ENCODE measurements at regions not wholly inside any gene's neighbourhood (a gene's known extent, or its start where the extent isn't known, plus 50 kb on each side); places are given as distances from the start of the nearest gene placed in this dataset.
A peak's percentile ranks its signal among the peaks of the same experiment; 100 is the strongest.
"Not testable (repeated sequence)": the region's sequence is repeated elsewhere in the genome, so short reads cannot be mapped to it uniquely, and the experiment has no call there.

- DNase-seq (ENCODE audit: low spot score) = no peak
Measured at GRCh38 chr11:89545691-89546090, 54.5 kb upstream of the NOX4 start.

- DNase-seq (ENCODE audit: low spot score) = not testable (repeated sequence)
Measured at GRCh38 chr11:89555781-89556180, 64.6 kb upstream of the NOX4 start.

DNA sequence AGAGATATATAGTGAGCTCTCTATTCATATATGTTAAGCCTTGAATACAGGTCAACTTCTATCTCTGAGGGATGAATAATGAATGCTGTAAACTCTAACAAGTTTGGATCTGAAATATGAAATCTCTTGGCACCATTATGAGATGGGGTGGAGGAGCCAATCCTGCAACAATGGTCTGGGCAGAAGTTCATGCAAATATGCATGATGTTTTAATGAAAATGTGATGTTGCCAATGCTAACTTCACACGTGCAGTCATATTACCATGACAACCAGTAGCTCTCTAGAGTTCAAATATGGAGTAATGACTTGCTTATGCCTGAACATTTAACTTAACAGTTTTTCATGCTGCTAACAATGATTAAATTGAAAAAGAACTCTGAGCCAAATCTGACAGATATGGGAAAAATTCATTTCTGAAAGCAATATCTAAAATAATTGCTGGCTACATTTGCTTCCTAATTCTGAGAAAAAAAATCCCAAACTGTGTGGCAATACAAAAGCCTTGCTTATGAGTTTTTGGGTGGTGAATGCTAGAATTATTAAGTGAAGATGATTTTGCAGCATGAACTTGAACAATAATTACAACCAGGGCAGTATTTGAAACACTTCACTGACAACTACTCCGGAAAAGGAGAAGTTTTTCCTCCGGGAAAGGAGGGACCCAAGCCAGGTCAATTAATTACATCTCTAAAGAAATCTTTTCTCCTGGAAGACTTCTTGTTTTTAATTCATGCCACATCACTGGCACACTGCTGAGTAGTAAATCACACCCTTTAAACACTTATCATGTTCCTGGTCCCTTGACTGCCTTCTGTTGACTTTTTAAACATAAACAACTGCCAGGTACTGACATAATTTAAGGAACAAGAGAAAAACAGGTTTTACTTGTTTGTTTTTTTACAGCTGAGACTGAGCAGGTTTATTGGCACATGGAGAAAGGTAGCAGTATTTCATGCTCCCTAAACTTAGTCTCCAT lies 65.8 kb upstream of the NOX4 start:
- not testable (repeated sequence) for DNase-seq (ENCODE audit: low spot score)

DNA sequence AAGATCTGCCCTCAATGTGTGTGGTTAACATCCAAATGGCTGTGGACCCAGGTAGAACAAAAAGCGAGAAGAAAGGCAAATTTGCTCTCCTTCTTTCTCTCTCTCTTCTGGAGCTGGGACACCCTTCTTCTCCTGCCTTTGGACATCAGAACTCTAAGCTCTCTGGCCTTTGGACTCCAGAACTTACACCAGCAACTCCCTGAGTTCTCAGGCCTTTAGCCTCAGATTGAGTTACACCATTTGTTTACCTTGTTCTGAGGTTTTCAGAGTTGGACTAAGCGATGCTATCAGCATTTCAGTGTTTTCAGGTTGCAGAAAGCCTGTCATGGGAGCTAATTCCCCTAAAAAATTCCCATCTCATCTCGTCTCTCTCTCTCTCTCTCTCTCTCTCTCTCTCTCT lies 69.4 kb upstream of the NOX4 start:
- not testable (repeated sequence) for DNase-seq (ENCODE audit: low spot score)

- DNase-seq (ENCODE audit: low spot score) = peak; percentile 47
Measured at GRCh38 chr11:89562731-89563130, 71.6 kb upstream of the NOX4 start.

DNA sequence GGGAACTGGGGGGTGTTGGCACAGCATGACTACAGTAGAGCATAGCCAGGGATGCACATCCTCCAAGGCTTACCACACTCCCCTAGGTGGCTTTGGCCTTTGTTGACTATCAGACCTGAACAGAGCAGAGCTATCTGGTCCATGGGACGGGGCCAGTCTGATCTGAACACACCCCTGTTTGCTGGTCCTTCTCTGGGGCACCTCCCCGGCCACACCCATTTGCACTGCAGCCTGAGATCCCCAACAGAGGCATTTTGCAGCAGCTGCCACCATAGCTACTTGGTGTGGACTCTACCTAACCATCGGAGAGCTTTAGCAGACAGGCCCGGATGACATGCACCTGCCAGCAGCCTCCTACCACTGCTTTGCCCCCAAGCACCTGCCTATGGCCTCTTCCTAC lies 75.8 kb upstream of the NOX4 start:
- DNase-seq (ENCODE audit: low spot score) = no peak

- not testable (repeated sequence) for DNase-seq (ENCODE audit: low spot score)
Measured at GRCh38 chr11:89569387-89569786, 78.2 kb upstream of the NOX4 start.

- not testable (repeated sequence) for DNase-seq (ENCODE audit: low spot score)
Measured at GRCh38 chr11:89571706-89572105, 80.5 kb upstream of the NOX4 start.

- DNase-seq (ENCODE audit: low spot score) = not testable (repeated sequence)
Measured at GRCh38 chr11:89575846-89576245, 84.7 kb upstream of the NOX4 start.

DNA sequence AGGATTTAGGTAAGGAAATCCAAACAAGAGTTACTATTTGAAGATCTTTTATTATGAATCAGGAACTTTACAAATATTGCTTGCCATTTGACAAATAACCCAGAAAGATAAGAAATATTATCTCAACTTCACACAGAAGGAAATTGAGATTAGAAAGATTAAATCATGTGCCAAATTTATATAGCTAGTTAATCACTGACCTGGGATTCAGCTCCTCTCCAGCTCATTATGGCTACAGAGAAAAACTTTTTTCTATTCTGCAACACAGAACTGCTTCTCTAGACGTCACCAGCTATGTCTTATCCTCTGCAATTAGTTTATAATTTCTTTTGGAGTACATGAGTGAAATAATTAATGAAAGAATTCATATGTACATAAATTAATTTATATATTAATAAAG lies 86.3 kb upstream of the NOX4 start:
- not testable (repeated sequence) for DNase-seq (ENCODE audit: low spot score)

- no peak for DNase-seq (ENCODE audit: low spot score)
Measured at GRCh38 chr11:89583580-89583979, 92.4 kb upstream of the NOX4 start.

GRCh38 chr11:89585046-89585445 lies 93.9 kb upstream of the NOX4 start:
- DNase-seq (ENCODE audit: low spot score) = not testable (repeated sequence)

DNA sequence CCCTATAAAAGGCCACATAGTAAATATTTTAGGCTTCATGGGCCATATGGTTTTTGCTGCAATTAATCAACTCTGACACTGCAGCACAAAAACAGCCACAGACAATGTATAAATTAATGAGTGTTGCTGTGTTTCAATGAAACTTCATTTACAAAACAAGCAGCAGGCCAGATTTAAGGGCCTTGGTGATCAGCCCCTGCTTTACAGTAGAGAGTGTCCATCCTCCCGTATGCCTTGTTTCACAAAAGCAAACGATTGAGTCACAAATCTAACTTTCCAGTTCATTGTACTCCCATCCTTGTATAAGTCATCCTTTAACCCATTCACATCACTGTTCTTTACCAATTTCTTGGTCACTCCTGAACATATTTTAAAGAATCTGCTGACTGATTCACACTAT lies 94.3 kb upstream of the NOX4 start:
- DNase-seq (ENCODE audit: low spot score) = peak; percentile 30

DNA sequence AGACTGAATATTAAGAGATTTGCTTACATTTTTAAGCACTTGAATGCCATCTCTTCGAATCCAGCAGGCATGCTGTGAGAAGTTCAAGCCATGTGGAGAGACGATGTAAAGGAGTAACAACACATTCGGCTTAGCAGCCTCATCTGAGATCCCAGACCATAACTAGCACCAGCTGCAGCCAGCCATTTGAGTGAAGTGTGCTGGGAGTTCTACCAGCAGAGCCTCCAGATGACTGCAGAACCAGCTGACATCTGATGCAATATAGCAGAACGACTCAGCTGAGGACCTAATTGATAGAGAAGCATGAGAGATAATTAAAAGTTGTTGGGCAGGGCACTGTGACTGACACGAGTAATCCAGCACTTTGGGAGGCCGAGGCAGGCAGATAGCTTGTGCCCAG lies 98.2 kb upstream of the NOX4 start:
- peak; percentile 26 for DNase-seq (ENCODE audit: low spot score)

- not testable (repeated sequence) for DNase-seq (ENCODE audit: low spot score)
Measured at GRCh38 chr11:89590008-89590632, 98.9 kb upstream of the NOX4 start.

DNA sequence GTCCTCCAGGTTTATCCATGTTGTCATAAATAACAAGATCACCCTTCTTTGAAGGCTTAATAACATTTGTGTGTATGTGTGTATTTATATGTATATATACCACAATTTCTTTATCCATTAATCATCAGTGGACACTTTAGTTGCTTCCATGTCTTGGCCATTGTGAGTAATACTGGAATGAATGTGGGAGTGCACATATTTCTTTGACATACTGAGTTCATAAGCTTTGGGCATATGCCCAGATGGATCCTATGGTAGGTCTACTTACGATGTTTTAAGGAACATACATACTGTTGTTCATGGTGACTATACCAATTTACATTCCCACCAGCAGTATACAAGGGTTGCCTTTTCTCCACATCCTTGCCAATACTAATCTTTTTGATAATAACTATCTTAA lies 108.8 kb upstream of the TRIM77 start:
- not testable (repeated sequence) for DNase-seq (ENCODE audit: low spot score)

DNA sequence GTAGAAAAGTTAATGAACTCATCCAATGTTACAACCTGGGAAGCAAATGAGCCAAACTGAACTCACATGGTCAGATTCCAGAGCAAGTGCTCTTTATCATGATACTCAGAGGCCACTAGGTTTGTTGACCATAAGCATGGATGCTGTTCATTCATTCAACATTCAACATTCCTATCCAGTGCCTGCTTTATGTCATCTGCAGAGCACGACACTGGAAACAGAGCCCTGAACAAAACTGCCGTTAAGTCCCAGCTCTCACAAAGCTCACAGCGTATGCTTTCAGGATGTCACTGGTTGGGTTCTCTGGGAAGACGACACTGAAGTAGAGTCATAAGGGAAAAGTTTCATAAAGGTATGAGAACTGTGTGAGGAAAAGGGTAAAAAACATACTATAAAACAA lies 105.8 kb upstream of the TRIM77 start:
- peak; percentile 60 for DNase-seq (ENCODE audit: low spot score)

GRCh38 chr11:89606845-89607244 lies 103.3 kb upstream of the TRIM77 start:
- not testable (repeated sequence) for DNase-seq (ENCODE audit: low spot score)

DNA sequence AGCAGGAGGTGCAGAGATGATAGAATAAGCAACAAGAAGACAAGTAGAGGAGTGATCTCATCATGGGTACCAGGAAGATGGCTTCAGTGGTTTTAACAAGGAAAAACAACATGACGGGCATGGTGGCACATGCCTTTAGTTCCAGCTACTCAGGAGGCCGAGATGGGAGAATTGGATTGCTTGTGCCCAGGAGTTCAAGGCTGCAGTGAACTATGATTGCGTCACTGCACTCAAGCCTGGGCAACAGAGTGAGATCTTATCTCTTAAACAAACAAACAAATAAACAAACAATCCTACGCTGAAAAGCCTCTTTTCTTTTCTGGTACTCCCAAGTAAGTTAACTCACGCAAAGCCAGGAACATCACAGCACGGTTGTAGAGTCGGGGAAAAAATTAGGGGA lies 102.6 kb upstream of the TRIM77 start:
- DNase-seq (ENCODE audit: low spot score) = not testable (repeated sequence)

DNA sequence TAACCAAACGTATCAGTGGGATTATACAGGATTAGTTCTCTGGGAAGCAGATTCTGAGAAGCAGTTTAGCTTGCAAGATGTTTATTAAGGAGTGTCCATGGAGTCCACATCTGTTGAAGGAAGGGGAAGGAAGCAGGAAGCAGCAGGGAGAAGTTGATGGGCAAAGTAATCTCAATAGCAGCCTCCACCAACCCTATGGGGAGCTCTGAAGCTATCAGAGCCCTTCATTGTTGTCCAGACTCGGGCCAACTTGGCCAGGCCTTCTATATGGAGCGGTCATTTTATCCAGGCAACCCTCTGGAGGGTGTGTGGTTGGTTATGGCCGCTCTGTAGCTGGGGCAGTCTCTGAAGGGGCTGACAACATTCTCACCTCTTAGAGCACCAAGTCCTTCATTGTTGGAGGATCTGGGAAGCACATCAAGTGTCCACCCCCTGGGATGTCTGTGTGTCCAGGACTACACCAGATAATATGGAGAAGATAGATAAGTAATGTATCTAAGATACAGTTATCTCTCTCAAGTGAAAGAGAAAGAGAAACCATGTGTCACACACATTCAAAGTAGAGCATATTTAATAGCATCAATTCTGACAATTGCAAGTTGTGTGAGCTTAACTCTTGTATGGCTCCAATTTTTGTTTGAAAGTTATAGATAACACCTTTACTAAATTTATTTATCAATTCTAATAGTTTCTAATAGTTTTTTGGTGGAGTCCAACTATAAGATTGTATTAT lies 101.7 kb upstream of the TRIM77 start:
- no peak for DNase-seq (ENCODE audit: low spot score)

- DNase-seq (ENCODE audit: low spot score) = no peak
Measured at GRCh38 chr11:89612096-89612495, 98.0 kb upstream of the TRIM77 start.

GRCh38 chr11:89613911-89614310 lies 96.2 kb upstream of the TRIM77 start:
- no peak for DNase-seq (ENCODE audit: low spot score)
